OCI-LY7 (cell line): ENCODE measurements at regions not wholly inside any gene's neighbourhood (a gene's known extent, or its start where the extent isn't known, plus 50 kb on each side); places are given as distances from the start of the nearest gene placed in this dataset.
"Not testable (repeated sequence)": the region's sequence is repeated elsewhere in the genome, so short reads cannot be mapped to it uniquely, and the experiment has no call there.

Source experiments
- BruUV-seq: library from RNA; stranded (reverse); fragments of 400-500 nt; replicated peaks from 2 replicates; lab custom pipeline; 2021; lab: Mats Ljungman, UMichigan
- CTCF ChIA-PET: fragments of 300-600 bp; sonication (Branson Sonifier 250); formaldehyde crosslinking; loops from one replicate; lab custom pipeline; 2022; ENCODE audit warnings: antibody characterized with exemption; ENCODE audit not compliant: unreplicated experiment; lab: Charles Lee
- POLR2A ChIA-PET: fragments of 300-600 bp; sonication (Branson Sonifier 250); formaldehyde crosslinking; loops from one replicate; lab custom pipeline; 2022; ENCODE audit warnings: antibody characterized with exemption; lab: Charles Lee
- DNase-seq: peaks from one replicate; pipeline ENCODE4 v3.0.0-alpha.2; 2015; ENCODE audit warnings: low spot score
- H2AFZ ChIP-seq: fragments of 200-600 bp; sonication (generic), shearing (Covaris generic); 2 replicates; pipeline ENCODE4 v1.6.1; 2014; ENCODE audit warnings: mild to moderate bottlenecking, antibody characterized with exemption, low read length, moderate library complexity
- H3K27ac ChIP-seq: fragments of 200-600 bp; sonication (generic); 2 replicates; pipeline ENCODE4 v1.5.1; 2014; ENCODE audit warnings: mixed run types, low read depth, mild to moderate bottlenecking, moderate library complexity, low read length, inconsistent platforms; ENCODE audit not compliant: poor library complexity, severe bottlenecking
- H3K36me3 ChIP-seq: fragments of 200-600 bp; sonication (generic); 2 replicates; pipeline ENCODE4 v1.6.1; 2014; ENCODE audit warnings: mild to moderate bottlenecking, antibody characterized with exemption, low read length, moderate library complexity, mixed read lengths; ENCODE audit not compliant: insufficient read depth
- H3K4me1 ChIP-seq: fragments of 200-600 bp; sonication (generic); 2 replicates; pipeline ENCODE4 v1.5.1; 2014; ENCODE audit warnings: mild to moderate bottlenecking, low read length; ENCODE audit not compliant: insufficient read depth, poor library complexity, severe bottlenecking
- H3K4me2 ChIP-seq: fragments of 200-600 bp; sonication (generic); 2 replicates; pipeline ENCODE4 v1.6.1; 2014; ENCODE audit warnings: mild to moderate bottlenecking, low read length
- H3K4me3 ChIP-seq: fragments of 200-600 bp; sonication (generic); 2 replicates; pipeline ENCODE4 v1.5.1; 2014; ENCODE audit warnings: mild to moderate bottlenecking, low read depth, low read length; ENCODE audit not compliant: poor library complexity, severe bottlenecking
- H3K79me2 ChIP-seq: fragments of 200-600 bp; sonication (generic); 2 replicates; pipeline ENCODE4 v1.6.1; 2016; ENCODE audit warnings: low read depth, mild to moderate bottlenecking, low read length, moderate library complexity, mixed read lengths; ENCODE audit not compliant: insufficient read depth
- H3K9me2 ChIP-seq: fragments of 200-600 bp; sonication (generic); 2 replicates; pipeline ENCODE4 v1.6.1; 2016; ENCODE audit warnings: mild to moderate bottlenecking, low read length, mixed read lengths; ENCODE audit not compliant: insufficient read depth
- H3K9me3 ChIP-seq: fragments of 200-600 bp; sonication (generic); 2 replicates; pipeline ENCODE4 v1.6.1; 2014; ENCODE audit warnings: mild to moderate bottlenecking, mixed run types, low read length, mixed read lengths
- H4K20me1 ChIP-seq: fragments of 200-600 bp; sonication (generic); 2 replicates; pipeline ENCODE4 v1.6.1; 2014; ENCODE audit warnings: mild to moderate bottlenecking, antibody characterized with exemption, low read length, moderate library complexity, mixed read lengths; ENCODE audit not compliant: insufficient read depth
- CTCF ChIP-seq: fragments of 200-600 bp; sonication (generic); conservative IDR thresholded peaks from 2 replicates; pipeline ENCODE4 v1.5.1; 2014; ENCODE audit warnings: mild to moderate bottlenecking, antibody characterized with exemption, low read length, moderate library complexity, mixed read lengths
- EZH2phosphoT487 ChIP-seq: fragments of 200-600 bp; sonication (generic); IDR thresholded peaks from 2 replicates; pipeline ENCODE4 v1.6.1; 2018; ENCODE audit warnings: low read depth, borderline replicate concordance, mild to moderate bottlenecking, mixed run types, antibody characterized with exemption, low read length, moderate library complexity, mixed read lengths
- intact Hi-C: fragments of 100-400 bp; cut with micrococcal nuclease; formaldehyde crosslinking; loops from one replicate; pipeline ENCODE4 v1.10.0; 2022; ENCODE audit not compliant: unreplicated experiment

DNA sequence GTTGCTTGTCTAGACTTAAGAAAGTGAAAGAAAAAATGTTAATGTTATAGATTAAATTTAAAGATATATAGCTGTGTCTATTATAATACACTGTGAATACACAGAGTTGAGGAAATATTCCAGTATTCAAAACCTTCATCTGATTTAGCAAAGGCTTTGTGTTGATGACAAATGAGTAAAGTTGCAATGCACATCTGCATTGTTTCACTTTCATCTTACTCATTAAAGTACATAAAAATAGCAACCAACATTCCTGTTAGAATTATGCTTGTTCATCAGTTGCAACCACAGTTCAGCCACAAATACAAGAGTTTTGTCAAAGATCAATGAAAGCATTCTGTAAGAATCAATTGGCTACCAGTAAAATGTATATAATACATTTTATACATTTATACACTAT lies 346.4 kb upstream of the SLC7A11 start:
- TF ChIP-seq CTCF (no peak), EZH2phosphoT487 (no peak)

DNA sequence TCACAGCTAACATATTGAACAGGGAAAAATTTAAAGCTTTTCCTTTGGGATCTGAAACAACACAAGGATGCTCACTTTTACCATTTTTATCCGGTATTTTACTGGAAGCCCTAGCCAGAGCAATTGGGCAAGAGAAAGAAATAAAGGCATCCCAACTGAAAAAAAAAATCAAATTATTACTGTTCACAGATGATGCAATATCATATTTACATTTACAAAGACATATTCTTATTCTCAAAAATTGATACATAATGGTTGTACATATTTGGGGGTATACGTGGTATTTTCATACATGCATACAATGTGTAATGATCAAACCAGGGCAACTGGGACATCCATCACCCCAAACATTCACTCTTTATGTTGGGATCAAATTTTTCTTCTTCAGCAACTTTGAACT lies 337.0 kb upstream of the SLC7A11 start:
- no peak overlapping the region for H3K4me2 ChIP-seq
- no peaks in the 10 kb centered on the region for H3K79me2 ChIP-seq
- CTCF ChIA-PET = no interaction called here
- H4K20me1 ChIP-seq = no peaks in the 10 kb centered on the region
- no peak for DNase-seq
- POLR2A ChIA-PET = interaction anchor here (1.1 kb wide), 1 partner anchor 292 kb away, joined by 3 read pairs; no protein-coding TSS in a partner anchor
- H3K36me3 ChIP-seq = no peaks in the 10 kb centered on the region
- no peak overlapping the region for H3K27ac ChIP-seq
- H3K4me1 ChIP-seq = no peaks in the 10 kb centered on the region
- no peaks in the 10 kb centered on the region for H3K9me2 ChIP-seq
- intact Hi-C loops = loop anchor here (5.0 kb wide), 3 partner anchors 293 to 757 kb away; no protein-coding TSS in a partner anchor
- H2AFZ ChIP-seq = no peak overlapping the region
- no TSS peak for BruUV-seq
- TF ChIP-seq CTCF (no peak), EZH2phosphoT487 (no peak)
- H3K4me3 ChIP-seq = no peak overlapping the region
- H3K9me3 ChIP-seq = no peaks in the 10 kb centered on the region

More for the DNA sequence above, 346.4 kb upstream of the SLC7A11 start:
- Histone ChIP-seq H3K79me2 (no peaks in the 10 kb centered on the region), H3K9me2 (no peaks in the 10 kb centered on the region), H3K4me2 (no peak overlapping the region), H3K4me1 (no peaks in the 10 kb centered on the region), H3K4me3 (no peak overlapping the region), H2AFZ (no peak overlapping the region), H3K27ac (no peak overlapping the region), H4K20me1 (no peaks in the 10 kb centered on the region), H3K36me3 (no peaks in the 10 kb centered on the region), H3K9me3 (no peaks in the 10 kb centered on the region)
- POLR2A ChIA-PET = interaction anchor here (0.5 to 0.7 kb wide), 2 partner anchors 23 to 522 kb away, joined by 3 to 4 read pairs; no protein-coding TSS in a partner anchor
- CTCF ChIA-PET = no interaction called here
- DNase-seq = no peak
- BruUV-seq = no TSS peak
- intact Hi-C loops = no loop called here

GRCh38 chr4:138577826-138578225 lies 335.7 kb upstream of the SLC7A11 start:
- H3K4me3 ChIP-seq, CTCF ChIA-PET, H3K9me2 ChIP-seq, DNase-seq, BruUV-seq, H3K36me3 ChIP-seq, H2AFZ ChIP-seq, H4K20me1 ChIP-seq, H3K4me2 ChIP-seq, H3K4me1 ChIP-seq, H3K27ac ChIP-seq, H3K79me2 ChIP-seq, H3K9me3 ChIP-seq: not testable (repeated sequence)
- POLR2A ChIA-PET = interaction anchor here (0.7 to 1.0 kb wide), 3 partner anchors 25 to 41 kb away, joined by 3 to 4 read pairs (median 3); no protein-coding TSS in a partner anchor
- TF ChIP-seq CTCF = peak; percentile 40
- intact Hi-C loops = loop anchor here (5.0 kb wide), 3 partner anchors 294 to 756 kb away; no protein-coding TSS in a partner anchor
